ENCODE measurements at regions not wholly inside any gene's neighbourhood (a gene's known extent, or its start where the extent isn't known, plus 50 kb on each side); places are given as distances from the start of the nearest gene placed in this dataset.
"Not testable (repeated sequence)": the region's sequence is repeated elsewhere in the genome, so short reads cannot be mapped to it uniquely, and the experiment has no call there.

DNA sequence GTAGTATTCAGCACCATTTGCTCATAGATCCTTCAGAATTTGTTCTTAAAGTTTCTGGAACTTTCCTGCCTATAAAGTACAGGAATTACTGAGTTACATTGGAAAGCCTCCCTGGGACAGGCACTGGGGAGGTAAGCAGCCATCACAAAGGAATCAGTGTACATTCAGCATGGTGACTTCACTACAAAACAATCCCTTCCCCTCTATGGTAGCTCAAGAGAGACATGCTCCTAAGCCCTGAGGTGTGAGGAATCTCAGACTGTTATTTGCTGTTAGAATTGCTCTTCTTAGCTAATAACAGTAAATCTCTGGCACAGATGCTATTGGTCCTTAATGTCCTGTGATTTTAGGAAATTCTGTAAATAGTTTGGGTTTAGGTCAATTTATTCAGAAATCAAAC lies 1898.0 kb upstream of the PCDH7 start:
- no peak for DNase-seq (ENCODE audit: low read depth)

- DNase-seq (ENCODE audit: low read depth): no peak
Measured at GRCh38 chr4:28827866-28828265, 1892.3 kb upstream of the PCDH7 start.

DNA sequence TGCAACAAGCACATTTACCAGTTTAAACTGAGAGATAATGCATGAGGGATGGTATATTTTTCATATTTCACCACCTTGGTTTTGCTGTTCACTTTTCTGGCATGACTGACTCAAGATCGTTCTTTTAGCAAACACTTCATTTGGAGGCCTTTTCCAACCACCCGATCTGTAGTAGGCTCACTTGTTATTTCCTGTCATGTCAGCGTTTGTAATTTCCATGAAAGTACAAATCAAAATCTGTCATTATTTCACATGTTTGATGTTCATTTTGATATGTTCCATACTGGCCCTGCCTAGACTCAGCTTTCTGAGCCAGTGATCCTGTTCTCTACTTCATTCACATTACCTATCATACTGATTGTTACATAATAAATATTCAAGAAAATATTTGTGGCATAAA lies 1888.3 kb upstream of the PCDH7 start:
- DNase-seq (ENCODE audit: low read depth): no peak

GRCh38 chr4:28832444-28832843 lies 1887.7 kb upstream of the PCDH7 start:
- DNase-seq (ENCODE audit: low read depth): no peak

GRCh38 chr4:28834120-28834519 lies 1886.0 kb upstream of the PCDH7 start:
- DNase-seq (ENCODE audit: low read depth): no peak

- no peak for DNase-seq (ENCODE audit: low read depth)
Measured at GRCh38 chr4:28835501-28835900, 1884.7 kb upstream of the PCDH7 start.

GRCh38 chr4:28842271-28842670 lies 1877.9 kb upstream of the PCDH7 start:
- DNase-seq (ENCODE audit: low read depth): no peak

DNA sequence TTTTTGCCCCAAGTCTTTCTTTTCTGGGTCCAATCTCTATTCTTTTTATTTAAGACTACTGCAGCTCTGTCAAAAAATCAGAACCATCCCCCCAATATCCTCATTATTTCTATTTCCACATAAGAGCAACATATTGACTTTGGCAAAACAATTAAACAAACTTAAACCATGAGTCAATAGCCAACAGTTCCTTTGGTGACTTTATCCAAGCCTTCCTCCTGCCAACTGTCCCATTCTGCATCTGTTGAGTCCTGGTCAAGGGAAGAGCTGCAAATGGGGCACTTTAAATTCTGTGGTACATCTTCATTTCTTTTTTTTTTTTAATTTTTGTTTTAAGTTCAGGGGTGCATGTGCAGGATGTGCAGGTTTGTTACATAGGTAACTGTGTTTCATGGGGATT lies 1875.0 kb upstream of the PCDH7 start:
- no peak for DNase-seq (ENCODE audit: low read depth)

GRCh38 chr4:28857028-28857427 lies 1863.1 kb upstream of the PCDH7 start:
- not testable (repeated sequence) for DNase-seq (ENCODE audit: low read depth)

DNA sequence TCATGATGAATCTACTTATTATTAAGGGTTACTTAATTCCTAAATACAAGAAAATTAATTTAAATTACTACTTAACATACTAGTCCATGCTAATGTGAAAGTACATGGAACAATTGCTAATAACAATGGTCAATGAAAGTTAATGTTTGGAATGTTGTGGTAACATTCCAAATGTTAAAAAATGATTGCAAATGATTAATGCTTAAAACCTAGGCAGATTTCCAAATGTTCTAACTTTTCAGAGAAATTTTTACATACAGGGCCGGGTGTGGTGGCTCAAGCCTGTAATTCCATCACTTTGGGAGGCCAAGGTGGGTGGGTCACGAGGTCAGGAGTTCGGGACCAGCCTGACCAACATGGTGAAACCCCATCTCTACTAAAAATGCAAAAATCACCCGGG lies 1851.3 kb upstream of the PCDH7 start:
- no peak for DNase-seq (ENCODE audit: low read depth)

- no peak for DNase-seq (ENCODE audit: low read depth)
Measured at GRCh38 chr4:28879178-28879577, 1841.0 kb upstream of the PCDH7 start.

GRCh38 chr4:28879900-28880299 lies 1840.3 kb upstream of the PCDH7 start:
- no peak for DNase-seq (ENCODE audit: low read depth)

GRCh38 chr4:28883211-28883610 lies 1837.0 kb upstream of the PCDH7 start:
- DNase-seq (ENCODE audit: low read depth): no peak

DNA sequence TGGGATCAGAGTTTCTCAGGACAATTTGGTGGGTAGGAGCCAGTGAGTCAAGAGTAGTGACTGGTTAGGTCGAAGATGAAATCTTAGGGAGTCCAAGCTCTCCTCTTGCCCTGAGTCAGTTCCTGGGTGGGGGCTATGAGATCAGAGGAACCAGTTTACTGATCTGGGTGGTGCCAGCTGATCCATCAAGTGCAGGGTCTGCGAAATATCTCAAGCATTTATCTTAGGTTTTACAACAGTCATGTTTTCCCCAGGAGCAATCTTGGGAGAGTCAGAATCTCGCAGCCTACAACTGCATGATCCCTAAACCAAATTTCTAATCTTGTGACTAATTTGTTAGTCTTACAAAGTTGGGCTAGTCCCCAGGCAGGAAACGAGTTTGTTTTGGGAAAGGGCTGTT lies 1833.2 kb upstream of the PCDH7 start:
- no peak for DNase-seq (ENCODE audit: low read depth)

DNA sequence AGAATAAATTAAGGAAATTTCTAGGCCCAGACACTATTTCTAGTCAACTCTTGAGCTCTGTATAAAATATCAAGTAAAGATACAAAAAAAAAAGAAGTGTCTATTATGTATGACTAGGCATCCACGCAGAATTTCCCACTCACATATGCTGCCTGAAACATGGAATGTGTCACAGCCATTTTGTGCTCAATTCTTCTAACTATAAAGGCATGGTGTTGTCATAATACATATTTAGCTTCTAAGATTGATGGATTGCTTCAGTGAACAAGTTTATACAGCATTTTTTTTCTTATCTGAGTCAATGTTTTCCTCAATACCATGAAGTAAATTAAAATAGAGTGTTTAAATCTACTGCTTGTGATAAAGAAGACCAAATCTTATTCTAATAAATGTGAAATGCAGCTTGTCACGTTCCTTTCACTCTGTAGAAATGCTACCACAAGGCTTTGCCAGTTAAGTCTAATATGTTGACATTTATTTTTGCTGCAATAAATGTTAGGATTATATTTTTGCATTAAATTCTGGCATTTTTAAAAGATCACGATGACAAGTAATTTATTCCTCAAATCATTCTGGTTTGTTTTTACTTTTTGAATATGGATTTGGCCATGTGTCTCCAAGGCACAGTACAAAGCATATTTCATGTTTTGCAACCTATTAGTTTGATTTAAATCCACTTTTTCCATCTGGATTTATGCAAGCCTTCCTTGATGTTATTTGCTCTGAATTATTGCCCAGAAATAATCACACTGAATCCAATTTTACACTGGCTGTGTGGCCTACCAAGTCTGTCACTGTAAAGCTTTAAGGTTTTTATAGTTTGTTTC lies 1829.0 kb upstream of the PCDH7 start:
- no peak for DNase-seq (ENCODE audit: low read depth)

DNA sequence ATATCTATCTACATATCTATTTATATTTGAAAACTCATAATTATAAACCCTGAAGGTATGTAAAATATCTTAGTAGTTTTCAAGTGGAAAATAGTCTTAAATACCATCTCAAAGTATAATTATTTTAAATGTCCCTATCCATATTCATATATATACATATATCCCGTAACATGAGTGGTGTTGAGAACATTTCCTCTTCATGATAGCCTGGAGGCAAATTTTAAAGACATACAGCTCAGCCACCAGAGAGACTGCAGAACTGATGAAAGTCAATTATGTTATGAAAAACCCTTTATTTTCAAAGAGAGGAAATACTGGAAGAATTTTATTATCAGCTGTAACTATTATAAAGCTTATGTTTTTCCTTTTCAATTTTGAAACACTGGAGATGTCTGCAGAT lies 1806.7 kb upstream of the PCDH7 start:
- no peak for DNase-seq (ENCODE audit: low read depth)

GRCh38 chr4:28916585-28916984 lies 1803.6 kb upstream of the PCDH7 start:
- DNase-seq (ENCODE audit: low read depth): no peak

DNA sequence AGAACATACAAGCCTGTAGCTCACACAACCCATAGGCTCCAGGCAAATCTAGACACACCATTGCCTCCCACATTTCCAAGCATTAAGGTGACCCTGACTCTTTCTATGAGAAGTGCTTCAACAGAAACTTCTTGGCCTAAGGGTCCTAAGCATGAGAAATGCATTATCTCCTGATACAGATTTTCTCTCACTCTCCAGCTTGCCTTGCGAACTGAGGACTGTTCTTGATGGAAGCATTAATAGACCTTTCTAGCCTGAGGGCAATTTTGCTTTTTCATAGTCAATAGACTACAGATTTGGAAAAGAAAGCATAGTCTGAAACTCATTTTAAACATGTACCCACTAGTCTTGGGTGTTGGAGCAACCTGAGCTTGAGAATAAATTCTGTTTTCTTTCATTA lies 1801.3 kb upstream of the PCDH7 start:
- no peak for DNase-seq (ENCODE audit: low read depth)

- DNase-seq (ENCODE audit: low read depth): no peak
Measured at GRCh38 chr4:28921886-28922285, 1798.3 kb upstream of the PCDH7 start.

DNA sequence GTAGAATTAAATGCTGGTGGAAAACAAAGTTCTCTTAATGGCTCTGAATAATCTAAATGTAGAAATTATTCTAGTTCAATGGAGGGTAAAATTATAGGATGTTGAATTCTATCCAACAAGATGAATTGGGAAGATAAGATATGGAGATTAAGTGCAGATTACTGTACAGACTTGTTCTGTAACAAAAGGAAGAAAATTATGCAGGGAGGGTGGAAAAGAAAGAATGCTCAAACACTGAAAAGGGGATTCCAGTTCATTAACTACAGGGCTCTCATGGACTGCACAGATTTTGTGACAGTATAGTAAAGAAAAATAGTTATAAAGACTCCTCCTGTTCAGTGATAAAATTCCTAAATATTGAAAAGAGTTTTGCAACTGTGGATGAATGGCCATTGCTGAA lies 1794.0 kb upstream of the PCDH7 start:
- no peak for DNase-seq (ENCODE audit: low read depth)

GRCh38 chr4:28942631-28943030 lies 1777.5 kb upstream of the PCDH7 start:
- DNase-seq (ENCODE audit: low read depth): no peak

DNA sequence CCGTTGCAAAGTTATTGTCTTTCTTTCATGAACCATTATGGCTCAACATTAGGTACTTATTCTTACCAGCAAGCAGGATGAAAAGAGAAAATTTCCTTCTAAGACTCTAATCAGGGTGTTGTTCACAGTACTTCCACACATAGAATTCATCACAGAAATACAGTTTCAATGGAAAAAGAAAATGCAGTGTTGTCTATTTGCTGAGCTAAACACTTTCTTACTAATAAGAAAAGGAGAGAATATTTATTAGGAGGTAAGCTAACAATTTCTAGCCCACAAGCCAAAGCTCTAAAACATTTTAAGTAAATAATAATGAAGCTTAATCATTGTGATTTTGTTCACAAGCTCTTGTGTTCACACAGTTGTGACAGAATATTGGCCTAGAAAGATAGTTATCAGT lies 1772.8 kb upstream of the PCDH7 start:
- no peak for DNase-seq (ENCODE audit: low read depth)

DNA sequence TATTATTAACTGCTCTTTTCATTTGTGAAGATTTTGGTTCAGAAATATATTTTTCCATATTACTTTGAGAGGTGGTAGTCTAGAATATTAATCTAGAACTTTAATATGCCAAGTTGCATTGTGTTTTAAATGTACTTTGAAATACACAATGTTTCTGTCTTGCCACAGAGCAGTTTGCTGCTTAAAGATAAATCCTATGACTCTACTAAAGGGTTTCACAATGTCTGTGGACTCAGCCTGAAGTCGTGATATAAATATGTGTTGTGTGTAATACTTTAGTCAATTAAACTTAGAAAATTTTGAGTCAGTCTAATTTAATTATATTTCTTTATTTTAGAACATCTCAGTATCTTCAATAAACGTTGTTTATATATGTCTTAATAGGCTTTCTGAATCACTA lies 1771.7 kb upstream of the PCDH7 start:
- DNase-seq (ENCODE audit: low read depth): no peak

GRCh38 chr4:28966982-28967381 lies 1753.2 kb upstream of the PCDH7 start:
- DNase-seq (ENCODE audit: low read depth): no peak

All from HS-27A (cell line).